ENCODE measurements at regions not wholly inside any gene's neighbourhood (a gene's known extent, or its start where the extent isn't known, plus 50 kb on each side); places are given as distances from the start of the nearest gene placed in this dataset.
A peak's percentile ranks its signal among the peaks of the same experiment; 100 is the strongest.

- DNase-seq: peak; percentile 88
These were observed 126.1 kb downstream of the SEC14L1 start for GRCh38 chr17:77266891-77267341.

DNA sequence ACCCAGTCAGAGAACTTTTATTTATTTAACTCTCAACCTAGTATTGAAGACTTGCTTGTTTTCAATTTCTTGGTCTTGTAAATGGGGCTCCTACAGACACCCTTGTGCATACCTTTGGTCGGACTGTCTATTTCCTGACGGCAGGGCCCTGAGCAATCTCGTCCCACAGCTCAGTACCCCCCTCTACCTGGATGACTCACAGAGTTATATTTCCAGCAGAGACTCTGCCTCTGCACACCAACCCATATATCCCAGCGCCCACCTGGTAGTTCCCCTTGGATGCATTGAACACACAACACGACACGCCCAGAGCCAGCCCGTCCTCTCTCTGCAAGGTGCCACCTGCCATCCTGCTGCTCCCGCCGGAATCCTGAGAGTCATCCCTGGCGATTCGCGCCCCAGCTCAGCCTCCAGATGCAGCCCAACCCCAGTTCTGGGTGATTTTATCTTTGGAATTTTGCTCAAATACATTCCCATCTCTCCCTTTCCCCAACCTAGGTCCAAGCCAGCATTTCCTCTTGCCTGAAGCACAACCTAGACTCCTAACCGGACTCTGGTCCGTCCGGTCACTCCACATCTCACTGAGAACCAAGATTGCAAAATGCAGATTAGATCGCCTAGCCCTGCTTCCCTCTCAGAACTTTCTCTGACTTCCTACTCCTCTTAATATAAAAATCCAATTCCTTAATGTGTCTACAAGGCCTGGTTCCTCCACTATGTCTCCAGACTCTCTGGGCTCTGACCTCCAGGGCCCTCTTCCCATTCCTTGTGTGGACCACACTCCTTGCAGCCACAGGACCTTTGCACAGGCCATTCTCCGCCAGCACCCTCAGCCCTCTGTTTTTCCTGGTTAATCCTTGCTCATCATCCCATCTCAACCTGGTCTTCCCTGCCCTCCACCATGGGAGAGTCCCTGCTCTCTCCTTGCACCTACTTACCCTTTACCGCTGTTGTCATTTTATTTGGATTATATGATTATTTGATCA lies 129.2 kb downstream of the SEC14L1 start:
- DNase-seq: no peak

DNA sequence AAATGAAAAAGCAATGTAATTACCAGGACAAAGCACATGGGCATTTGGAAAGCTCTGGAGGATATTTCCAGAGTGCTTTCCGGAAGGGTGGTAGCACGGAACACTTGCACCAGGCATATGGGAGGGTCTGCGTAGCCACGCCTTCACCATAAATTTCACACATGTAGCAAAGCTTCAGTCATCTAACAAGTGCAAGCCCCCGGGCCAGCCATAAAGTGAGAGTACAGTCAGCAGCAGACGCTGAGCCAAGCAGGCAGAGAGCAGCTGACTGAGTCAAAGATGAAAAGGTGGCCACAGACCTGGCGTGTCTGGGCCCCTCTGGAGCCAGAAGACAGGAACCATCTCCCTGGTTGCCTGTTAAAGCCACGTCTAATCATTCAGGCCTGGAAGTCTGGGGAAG lies 130.6 kb downstream of the SEC14L1 start:
- no peak for DNase-seq

DNA sequence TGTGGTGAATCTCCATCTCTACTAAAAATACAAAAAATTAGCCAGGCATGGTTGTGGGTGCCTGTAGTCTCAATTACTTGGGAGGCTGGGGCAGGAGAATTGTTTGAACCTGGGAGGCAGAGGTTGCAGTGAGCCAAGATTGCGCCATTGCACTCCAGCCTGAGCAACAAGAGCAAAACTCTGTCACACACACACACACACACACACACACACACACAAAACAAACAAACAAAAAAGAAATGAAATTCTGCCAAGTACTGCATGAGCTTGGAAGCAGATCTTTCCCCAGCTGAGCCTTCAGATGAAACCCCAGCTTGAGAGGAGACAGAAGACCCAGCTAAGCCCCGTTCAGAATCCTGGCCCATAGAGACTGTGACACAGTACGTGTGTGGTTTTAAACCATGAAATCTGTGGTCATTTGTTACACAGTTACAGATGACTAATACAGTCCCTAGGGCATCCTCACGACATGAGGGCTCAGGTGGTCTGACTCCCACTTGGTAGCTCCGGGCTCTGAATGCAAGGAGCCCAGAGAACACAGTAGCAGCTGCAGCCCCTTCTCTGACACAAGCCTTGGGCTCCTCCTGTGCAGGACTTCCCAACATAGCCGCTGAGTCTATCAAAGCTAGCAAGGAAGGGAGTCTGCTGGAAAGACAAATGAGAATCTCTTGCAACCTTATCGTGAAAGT lies 132.8 kb downstream of the SEC14L1 start:
- no peak for DNase-seq

GRCh38 chr17:77274096-77274845 lies 133.5 kb downstream of the SEC14L1 start:
- no peak for DNase-seq

GRCh38 chr17:77279448-77280303 lies 138.9 kb downstream of the SEC14L1 start:
- no peak for DNase-seq

DNA sequence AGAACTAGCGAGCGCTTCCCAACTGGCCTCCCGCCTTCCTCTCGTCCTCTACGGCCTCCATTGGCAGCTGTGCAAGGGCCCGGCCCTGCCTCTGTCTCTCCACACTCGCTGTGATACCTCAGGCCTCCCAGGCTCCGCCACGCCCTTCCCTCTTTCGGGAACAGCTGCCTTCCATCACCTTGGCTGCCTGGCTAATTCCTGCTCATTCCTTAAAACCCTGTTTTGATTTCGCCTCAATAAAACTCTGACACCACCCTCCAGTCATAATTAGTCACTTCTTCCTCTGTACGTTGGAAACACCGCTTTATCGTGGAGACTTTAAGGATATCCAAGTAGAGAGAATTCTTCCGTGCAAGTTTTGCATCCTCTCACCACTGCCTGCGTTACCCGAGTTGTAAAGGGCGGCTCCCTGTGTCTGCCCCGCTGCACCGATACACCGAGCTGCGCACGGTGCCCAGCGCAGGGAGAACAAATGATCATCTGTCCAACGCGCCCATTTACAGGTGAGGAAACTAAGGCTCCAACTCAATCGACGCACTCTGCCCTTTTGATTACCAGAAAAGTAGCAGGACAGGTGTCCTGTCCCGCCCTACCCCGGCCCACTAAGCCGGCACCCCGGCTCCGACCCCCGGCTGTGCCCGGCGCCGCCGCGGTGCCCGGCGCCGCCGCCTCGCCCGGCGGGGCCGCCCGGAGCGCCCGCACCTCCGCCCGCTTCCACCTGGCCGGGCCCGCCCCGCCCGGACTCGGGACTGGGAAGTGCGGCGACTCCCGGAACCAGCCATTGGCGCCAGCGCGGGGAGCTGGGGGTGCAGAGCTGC lies 139.7 kb downstream of the SEC14L1 start:
- DNase-seq: peak; percentile 61

DNA sequence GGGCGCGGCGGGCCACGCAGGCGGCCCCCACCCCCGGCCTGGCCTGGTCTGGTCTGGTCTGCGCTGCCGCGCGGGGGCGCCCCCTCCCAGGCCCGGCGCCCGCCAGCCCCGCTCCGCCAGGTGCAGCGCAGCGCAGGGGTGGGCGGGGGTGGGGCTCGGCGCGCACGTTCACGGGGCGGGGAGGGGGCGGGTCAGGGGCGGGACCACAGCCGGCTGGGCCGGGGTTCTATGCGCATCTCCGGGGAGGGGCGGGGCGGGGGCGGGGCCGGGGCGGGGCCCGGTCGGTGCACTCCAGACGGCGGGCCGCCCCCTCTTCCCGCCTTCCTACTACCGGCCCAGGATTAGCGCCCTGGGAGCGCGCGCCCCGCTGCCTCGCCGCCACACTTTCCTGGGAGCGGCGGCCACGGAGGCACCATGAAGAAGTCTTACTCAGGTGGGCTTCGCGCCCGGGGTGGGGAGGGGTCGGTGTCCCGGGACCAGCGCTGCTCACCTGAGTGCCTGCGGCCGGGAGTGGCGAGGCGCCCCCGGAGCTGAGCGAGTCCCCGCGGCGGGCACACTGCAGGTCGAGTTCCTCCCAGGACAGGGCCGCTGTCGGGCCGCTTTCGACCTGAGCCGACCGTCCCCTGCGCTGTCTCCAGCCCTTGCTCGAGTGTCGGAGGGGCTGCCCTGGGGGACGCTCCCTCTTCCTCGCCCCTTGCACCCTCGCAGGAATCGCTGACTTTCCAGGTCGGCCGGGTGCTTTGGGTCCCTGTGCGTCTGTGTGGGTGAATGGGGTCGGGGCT lies 140.5 kb downstream of the SEC14L1 start:
- DNase-seq: no peak

DNA sequence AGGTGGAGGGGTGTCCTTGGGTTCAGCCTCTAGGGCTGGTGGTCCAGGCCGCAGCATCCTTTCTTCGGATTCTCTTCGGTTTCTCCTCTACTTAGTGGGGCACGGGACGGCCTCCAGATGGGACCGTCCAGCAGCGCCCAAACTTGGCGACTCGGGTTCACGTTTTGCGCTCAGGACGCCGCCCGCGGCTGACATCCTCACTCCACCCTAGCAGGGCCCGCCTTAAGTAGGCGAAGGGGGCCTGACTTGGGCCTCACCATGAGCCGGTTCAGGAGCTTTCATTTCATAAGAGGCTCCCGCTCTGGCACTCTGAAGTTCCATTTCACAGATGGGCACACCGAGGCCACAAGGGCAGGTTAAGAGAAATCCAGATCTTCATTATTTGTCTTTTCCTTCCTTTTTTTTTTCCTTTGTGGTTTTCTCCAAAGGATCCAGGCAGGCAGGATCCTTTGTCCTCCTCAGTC lies 141.2 kb downstream of the SEC14L1 start:
- no peak for DNase-seq

DNA sequence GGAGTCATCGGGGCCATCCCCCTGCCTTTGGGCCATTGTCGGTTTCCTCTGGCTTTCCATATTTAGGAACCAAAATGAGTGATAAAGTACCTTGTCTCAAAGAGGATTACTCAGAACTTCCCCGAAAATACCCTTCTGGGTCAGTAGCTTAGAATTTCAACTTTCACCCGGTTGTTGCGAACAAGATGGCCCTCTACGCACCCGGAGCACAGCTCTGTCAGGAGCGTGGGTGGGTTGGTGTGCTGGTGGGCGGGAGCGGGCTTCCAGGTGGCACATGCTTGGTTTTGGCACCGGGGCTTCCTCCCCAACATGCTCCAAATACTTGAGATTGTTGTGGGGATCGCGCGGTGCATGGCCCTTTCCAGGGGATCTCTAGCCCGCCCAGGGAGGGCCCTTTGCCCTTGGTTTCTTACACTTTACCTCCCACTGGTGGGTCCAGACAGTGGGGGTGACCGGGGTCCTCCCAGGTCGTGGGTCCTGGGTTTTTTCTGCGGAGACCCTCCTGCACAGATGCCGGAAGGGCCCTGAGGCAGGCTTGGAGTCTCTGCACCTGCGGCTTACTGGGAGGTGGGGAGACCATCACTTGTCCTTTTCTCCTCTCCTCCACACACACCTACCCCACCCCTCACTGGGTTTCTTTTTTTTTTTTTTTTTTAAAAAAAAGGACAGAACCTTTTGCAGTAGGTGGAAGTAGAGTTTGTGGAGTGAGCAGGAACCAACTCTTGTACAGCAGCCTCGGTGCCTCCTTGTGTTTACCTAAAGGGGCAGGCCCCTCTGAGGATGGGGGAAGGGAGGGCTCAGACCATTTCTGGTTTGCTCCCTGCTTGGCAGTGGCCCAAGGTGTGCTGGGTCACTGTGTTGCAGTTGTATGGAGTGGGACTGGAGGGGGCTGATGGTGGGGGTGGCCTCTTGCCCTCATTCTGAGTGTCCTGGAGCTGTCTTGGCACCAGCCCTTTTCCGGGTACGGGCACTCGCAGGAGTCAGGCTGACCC lies 142.1 kb downstream of the SEC14L1 start:
- DNase-seq: no peak

DNA sequence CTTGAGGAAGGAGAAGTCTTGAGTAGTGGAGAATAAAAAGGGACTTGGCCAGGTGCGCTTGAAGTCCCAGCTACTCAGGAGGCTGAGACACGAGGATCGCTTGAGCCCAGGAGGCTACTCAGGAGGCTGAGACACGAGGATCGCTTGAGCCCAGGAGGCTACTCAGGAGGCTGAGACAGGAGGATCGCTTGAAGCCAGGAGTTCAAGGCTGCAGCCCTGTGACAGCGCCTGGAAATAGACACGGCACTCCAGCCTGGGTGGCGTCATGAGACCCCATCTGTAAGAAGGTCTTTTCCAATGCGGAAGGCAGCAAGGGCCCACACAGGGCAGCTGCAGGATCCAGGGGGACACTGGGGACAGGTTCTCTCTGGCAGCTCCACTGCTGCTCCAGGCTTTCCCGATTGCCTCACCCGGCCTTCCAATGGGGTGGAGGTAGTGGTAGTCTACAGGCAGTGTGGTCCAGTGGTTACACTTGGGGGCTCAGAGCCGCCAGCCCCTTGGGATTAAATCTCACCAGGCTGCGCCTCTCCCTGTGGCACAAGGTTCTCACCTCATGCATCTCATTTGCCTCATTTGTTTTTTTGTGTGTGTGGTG lies 143.4 kb downstream of the SEC14L1 start:
- DNase-seq: no peak

GRCh38 chr17:77285594-77286390 lies 145.0 kb downstream of the SEC14L1 start:
- peak; percentile 75 for DNase-seq

- DNase-seq: no peak
These were observed 145.5 kb downstream of the SEC14L1 start for GRCh38 chr17:77286391-77286640.

DNA sequence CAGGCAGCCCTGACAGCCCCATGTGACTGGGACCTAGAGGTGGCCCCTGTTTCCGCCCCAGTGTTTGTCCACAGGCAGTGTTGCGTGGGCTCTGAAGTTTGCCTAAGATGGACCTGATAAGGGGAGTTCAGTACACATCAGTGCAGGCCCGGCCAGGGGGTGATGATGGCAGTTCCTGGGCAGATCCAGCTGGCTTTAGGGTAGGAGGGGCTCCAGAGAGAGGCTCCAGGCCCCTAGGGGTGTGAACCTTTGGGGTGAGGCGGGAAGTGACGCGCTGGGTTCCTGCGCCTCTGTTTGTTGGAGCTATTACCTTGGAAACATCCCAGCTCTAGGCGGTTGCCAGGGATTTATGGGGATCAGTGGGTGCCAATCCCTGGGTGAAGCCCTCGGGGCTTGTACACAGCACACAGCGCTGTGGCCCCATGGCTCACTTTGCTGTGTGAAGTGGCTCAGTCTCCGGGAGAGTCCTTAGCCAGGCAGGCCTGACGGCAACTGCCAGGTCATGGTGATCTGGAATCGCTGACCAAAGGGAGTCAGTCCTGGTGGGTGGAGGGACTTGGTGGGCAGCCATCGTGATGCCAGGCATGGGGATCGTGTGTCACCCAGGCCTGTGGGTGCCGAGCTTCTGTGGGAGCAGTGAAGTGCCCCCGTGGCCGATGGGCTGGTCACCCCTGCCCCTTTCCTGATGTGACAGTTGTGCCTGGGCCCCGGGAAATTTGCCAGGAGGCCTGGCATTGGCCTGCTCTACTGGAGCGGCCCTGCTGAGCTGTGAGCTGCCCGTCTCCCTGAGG lies 146.1 kb downstream of the SEC14L1 start:
- DNase-seq: no peak

- DNase-seq: peak; percentile 65
These were observed 146.8 kb downstream of the SEC14L1 start for GRCh38 chr17:77287432-77288068.

DNA sequence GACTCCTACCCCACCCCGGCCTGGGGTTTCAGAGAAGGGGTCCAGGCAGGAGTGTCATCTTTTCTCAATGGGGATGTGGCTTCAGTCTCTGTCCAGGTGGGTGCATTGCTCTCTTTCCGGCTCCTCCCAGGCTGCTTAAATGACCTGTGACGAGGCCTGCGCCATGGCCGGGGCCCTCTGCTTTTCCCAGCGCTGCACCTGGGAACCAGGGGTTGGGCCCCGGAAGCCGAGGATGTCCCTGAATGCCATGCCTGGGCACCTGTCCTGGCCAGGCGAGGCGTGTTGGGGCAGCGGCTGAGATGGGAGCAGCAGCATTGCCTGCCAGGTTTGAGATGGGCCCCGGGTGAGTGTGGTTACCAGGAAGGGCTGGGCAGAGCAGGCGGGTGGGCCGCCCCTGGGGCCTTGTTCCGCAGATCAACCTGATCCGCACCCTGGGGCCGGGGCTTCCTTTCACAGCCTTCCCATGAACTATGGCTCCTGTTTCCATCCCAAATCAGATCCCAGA lies 147.4 kb downstream of the SEC14L1 start:
- no peak for DNase-seq

Data from fibroblast of skin of right quadriceps (primary cell).